HEK293 (cell line): ENCODE measurements at regions not wholly inside any gene's neighbourhood (a gene's known extent, or its start where the extent isn't known, plus 50 kb on each side); places are given as distances from the start of the nearest gene placed in this dataset.

ENCODE experiments used
- CTCF ChIA-PET: fragments of 350-600 bp; formaldehyde crosslinking; extraction: SDS; loops from one replicate; lab custom pipeline; 2021; ENCODE audit warnings: antibody characterized with exemption; lab: Yijun Ruan, JAX
- POLR2A ChIA-PET: fragments of 300-600 bp; formaldehyde crosslinking; extraction: SDS; loops from one replicate; lab custom pipeline; 2020; ENCODE audit warnings: antibody characterized with exemption, inconsistent platforms; lab: Yijun Ruan, JAX
- H3K27ac ChIP-seq: fragments of 200-500 bp; sonication (Bioruptor generic); 2 replicates; pipeline ENCODE4 v1.5.1; 2014; ENCODE audit warnings: low read depth, low read length, control low read depth, inconsistent platforms; ENCODE audit errors: extremely low read depth
- H3K36me3 ChIP-seq, 2 experiments: fragments of 200-500 bp in 1 of 2; sonication (Bioruptor generic) in 1 of 2; 1 replicate in 1 of 2; 2 replicates in 1 of 2; pipeline ENCODE4 v1.5.1; 2014 to 2017; ENCODE audit warnings: inconsistent platforms in 2 of 2, low read length in 2 of 2; ENCODE audit not compliant: control insufficient read depth in 2 of 2, insufficient read depth in 1 of 2
- H3K4me1 ChIP-seq: fragments of 200-500 bp; sonication (Bioruptor generic); 2 replicates; pipeline ENCODE4 v1.5.1; 2014; ENCODE audit warnings: mild to moderate bottlenecking, low read length, inconsistent platforms; ENCODE audit not compliant: control insufficient read depth, insufficient read depth
- H3K4me3 ChIP-seq: 2 replicates; pipeline ENCODE4 v1.5.1; 2011; ENCODE audit warnings: low read depth, mild to moderate bottlenecking, control low read depth, low read length, moderate library complexity
- H3K9me3 ChIP-seq: fragments of 200-500 bp; sonication (Bioruptor generic); 2 replicates; pipeline ENCODE4 v1.5.1; 2014; ENCODE audit warnings: low read depth, low read length, inconsistent platforms; ENCODE audit not compliant: control insufficient read depth, insufficient read depth
- HOXA7 ChIP-seq: sonication (generic); formaldehyde crosslinking; IDR thresholded peaks from 2 replicates; pipeline ENCODE4 v1.8.1; 2022; ENCODE audit warnings: missing genetic modification reagents, borderline replicate concordance
- KLF7 ChIP-seq: fragments of 450-650 bp; formaldehyde crosslinking; IDR thresholded peaks from 2 replicates; pipeline ENCODE4 v1.5.1; 2016; ENCODE audit warnings: missing biosample characterization, missing genetic modification characterization, borderline replicate concordance
- OSR2 ChIP-seq: fragments of 450-650 bp; formaldehyde crosslinking; IDR thresholded peaks from 2 replicates; pipeline ENCODE4 v1.5.1; 2016; ENCODE audit warnings: missing biosample characterization, missing genetic modification characterization
- OVOL3 ChIP-seq: fragments of 450-650 bp; formaldehyde crosslinking; IDR thresholded peaks from 2 replicates; pipeline ENCODE4 v1.5.1; 2016; ENCODE audit warnings: missing biosample characterization, missing genetic modification characterization
- PRDM2 ChIP-seq: fragments of 450-650 bp; formaldehyde crosslinking; IDR thresholded peaks from 2 replicates; pipeline ENCODE4 v1.5.1; 2016; ENCODE audit warnings: missing biosample characterization, missing genetic modification characterization, borderline replicate concordance
- TCF7L2 ChIP-seq: IDR thresholded peaks from 2 replicates; pipeline ENCODE4 v1.6.1; 2011; ENCODE audit warnings: low read depth, mild to moderate bottlenecking, inconsistent platforms, low read length, moderate library complexity, borderline replicate concordance
- YY1 ChIP-seq: fragments of 450-650 bp; formaldehyde crosslinking; IDR thresholded peaks from 2 replicates; pipeline ENCODE4 v1.5.1; 2018; ENCODE audit warnings: missing biosample characterization, missing genetic modification characterization
- ZNF19 ChIP-seq: fragments of 450-650 bp; formaldehyde crosslinking; IDR thresholded peaks from 2 replicates; pipeline ENCODE4; 2016; ENCODE audit warnings: missing biosample characterization, missing genetic modification characterization, low read depth
- ZNF23 ChIP-seq: fragments of 450-650 bp; formaldehyde crosslinking; IDR thresholded peaks from 2 replicates; pipeline ENCODE4 v1.5.1; 2016; ENCODE audit warnings: missing biosample characterization, missing genetic modification characterization, borderline replicate concordance
- ZNF24 ChIP-seq: fragments of 450-650 bp; formaldehyde crosslinking; IDR thresholded peaks from 2 replicates; pipeline ENCODE4 v1.5.1; 2016; ENCODE audit warnings: missing biosample characterization, missing genetic modification characterization
- ZNF473 ChIP-seq: fragments of 450-650 bp; formaldehyde crosslinking; IDR thresholded peaks from 2 replicates; pipeline ENCODE4 v1.5.1; 2017; ENCODE audit warnings: missing biosample characterization, missing genetic modification characterization
- ZNF48 ChIP-seq: fragments of 450-650 bp; formaldehyde crosslinking; IDR thresholded peaks from 2 replicates; pipeline ENCODE4 v1.5.1; 2016; ENCODE audit warnings: missing biosample characterization, missing genetic modification characterization
- ZNF501 ChIP-seq: fragments of 450-650 bp; formaldehyde crosslinking; IDR thresholded peaks from 2 replicates; pipeline ENCODE4 v1.5.1; 2016; ENCODE audit warnings: missing biosample characterization, missing genetic modification characterization
- ZNF558 ChIP-seq: fragments of 450-650 bp; formaldehyde crosslinking; IDR thresholded peaks from 2 replicates; pipeline ENCODE4 v1.5.1; 2016; ENCODE audit warnings: missing biosample characterization, missing genetic modification characterization
- ZNF670 ChIP-seq: fragments of 450-650 bp; formaldehyde crosslinking; IDR thresholded peaks from 2 replicates; pipeline ENCODE4 v1.5.1; 2016; ENCODE audit warnings: missing biosample characterization, missing genetic modification characterization, low read depth
- ZNF830 ChIP-seq: fragments of 450-650 bp; IDR thresholded peaks from 2 replicates; pipeline ENCODE4 v1.5.0; 2018; ENCODE audit warnings: missing biosample characterization, missing genetic modification characterization, low read depth, mild to moderate bottlenecking, moderate library complexity
- ZNF837 ChIP-seq: fragments of 450-650 bp; formaldehyde crosslinking; IDR thresholded peaks from 2 replicates; pipeline ENCODE4 v1.5.1; 2016; ENCODE audit warnings: missing biosample characterization, missing genetic modification characterization
- TF ChIP-seq, protein P1 (sequence below): fragments of 450-650 bp; formaldehyde crosslinking; IDR thresholded peaks from 2 replicates; pipeline ENCODE4 v1.5.1; 2016; ENCODE audit warnings: missing biosample characterization, missing genetic modification characterization, low read depth

GRCh38 chr5:30150231-30150630 is 1043.3 kb upstream of the CDH6 start (continued):
- TF ChIP-seq ZNF830 (tag by site-specific recombination): no peak

DNA sequence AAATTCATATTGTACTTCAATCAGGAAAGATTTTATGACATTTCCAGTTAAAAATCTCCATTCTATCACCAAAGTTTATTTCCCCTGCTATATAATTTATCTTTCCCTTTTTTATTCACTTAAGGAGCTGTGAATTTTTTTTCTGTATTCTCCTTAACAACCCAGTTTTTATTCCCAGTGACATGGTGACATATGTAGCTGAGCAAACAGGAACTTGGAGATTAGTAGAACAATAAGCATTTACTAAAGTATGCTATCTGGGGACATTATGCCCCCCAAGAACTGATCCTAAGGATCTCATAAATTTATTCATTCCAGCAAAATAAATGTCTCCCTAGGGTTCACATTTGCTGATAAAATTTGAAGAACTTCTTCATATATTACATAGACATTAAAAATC is 1044.0 kb upstream of the CDH6 start:
- TF ChIP-seq ZNF19 (no peak), ZNF501 (tag by site-specific recombination) (no peak), ZNF670 (tag by site-specific recombination) (no peak), ZNF473 (no peak), ZNF837 (tag by site-specific recombination) (no peak), TCF7L2 (no peak)
- TF ChIP-seq, protein P1, sequence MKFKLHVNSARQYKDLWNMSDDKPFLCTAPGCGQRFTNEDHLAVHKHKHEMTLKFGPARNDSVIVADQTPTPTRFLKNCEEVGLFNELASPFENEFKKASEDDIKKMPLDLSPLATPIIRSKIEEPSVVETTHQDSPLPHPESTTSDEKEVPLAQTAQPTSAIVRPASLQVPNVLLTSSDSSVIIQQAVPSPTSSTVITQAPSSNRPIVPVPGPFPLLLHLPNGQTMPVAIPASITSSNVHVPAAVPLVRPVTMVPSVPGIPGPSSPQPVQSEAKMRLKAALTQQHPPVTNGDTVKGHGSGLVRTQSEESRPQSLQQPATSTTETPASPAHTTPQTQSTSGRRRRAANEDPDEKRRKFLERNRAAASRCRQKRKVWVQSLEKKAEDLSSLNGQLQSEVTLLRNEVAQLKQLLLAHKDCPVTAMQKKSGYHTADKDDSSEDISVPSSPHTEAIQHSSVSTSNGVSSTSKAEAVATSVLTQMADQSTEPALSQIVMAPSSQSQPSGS (tag by site-specific recombination): no peak
- no peak overlapping the region for H3K4me3 ChIP-seq
- H3K36me3 ChIP-seq: no peaks in the 10 kb centered on the region; a peak in 1 of 3 replicates
- no peak overlapping the region for H3K27ac ChIP-seq
- ChIA-PET CTCF (no interaction called here), POLR2A (no interaction called here)
- H3K9me3 ChIP-seq: no peaks in the 10 kb centered on the region
- H3K4me1 ChIP-seq: no peaks in the 10 kb centered on the region

- POLR2A ChIA-PET: no interaction called here
Observed at GRCh38 chr5:30147976-30148375, 1045.5 kb upstream of the CDH6 start.

More at GRCh38 chr5:30147976-30148375, 1045.5 kb upstream of the CDH6 start:
- TF ChIP-seq OVOL3: no peak
- no peak for TF ChIP-seq ZNF24
- no peak for TF ChIP-seq KLF7
- TF ChIP-seq OSR2 (tag by site-specific recombination): no peak
- no peak for TF ChIP-seq YY1
- TF ChIP-seq HOXA7 (CRISPR knock-in tag): no peak
- TF ChIP-seq ZNF23 (tag by site-specific recombination): no peak
- no peak for TF ChIP-seq PRDM2 (tag by site-specific recombination)
- TF ChIP-seq ZNF558 (tag by site-specific recombination): no peak
- TF ChIP-seq ZNF48 (tag by site-specific recombination): no peak
- Histone ChIP-seq H3K27ac (no peak overlapping the region), H3K9me3 (no peaks in the 10 kb centered on the region; the same call in 1 of the 2 replicates), H3K36me3 (no peaks in the 10 kb centered on the region; a peak in 1 of 3 replicates), H3K4me3 (no peak overlapping the region), H3K4me1 (no peaks in the 10 kb centered on the region)
- CTCF ChIA-PET: no interaction called here
